ENCODE measurements at regions not wholly inside any gene's neighbourhood (a gene's known extent, or its start where the extent isn't known, plus 50 kb on each side); places are given as distances from the start of the nearest gene placed in this dataset.

DNA sequence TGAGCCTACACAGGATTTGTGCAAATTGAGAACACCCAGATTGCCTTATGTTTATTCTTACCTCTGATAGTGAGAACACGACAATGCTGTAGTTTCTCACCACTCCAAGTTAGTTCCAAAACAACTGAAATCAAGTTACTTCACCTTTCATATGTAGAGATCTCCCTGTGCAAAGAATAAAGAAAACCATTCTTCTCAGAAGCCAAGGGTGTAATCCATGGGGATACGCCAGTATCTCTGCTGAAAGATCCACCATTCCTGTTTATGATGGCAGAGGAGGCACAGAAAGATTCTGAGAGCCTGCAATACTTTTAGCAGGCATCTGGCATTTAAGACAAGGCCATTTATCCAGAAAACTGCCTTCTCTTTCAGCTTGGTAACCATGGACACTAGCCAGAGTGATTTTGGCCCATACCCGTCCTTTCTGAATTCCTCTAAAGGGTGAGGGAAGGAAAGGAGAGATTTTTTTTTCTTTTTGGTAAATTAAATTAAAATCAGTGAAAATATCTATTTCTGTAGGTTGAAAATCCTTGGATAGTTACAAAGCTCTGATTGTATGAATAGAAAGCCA is 355.4 kb upstream of the FAR2 start:
- no peak for DNase-seq (ENCODE audit: unreplicated experiment)
- Mint-ChIP-seq H3K9me3 (ENCODE audit: unreplicated experiment) (no peaks in the 10 kb centered on the region), H3K27me3 (ENCODE audit: insufficient read depth, unreplicated experiment) (no peaks in the 10 kb centered on the region), H3K4me1 (ENCODE audit: insufficient read depth, unreplicated experiment) (peaks cover 6% of the 10 kb centered on the region), H3K36me3 (ENCODE audit: insufficient read depth, unreplicated experiment) (no peaks in the 10 kb centered on the region), H3K4me3 (ENCODE audit: unreplicated experiment) (no peak overlapping the region), H3K27ac (ENCODE audit: low read depth, unreplicated experiment) (no peak overlapping the region)
- intact Hi-C loops (cut with micrococcal nuclease): no loop called here
- ChIA-PET POLR2A (no interaction called here), CTCF (no interaction called here)
- no TSS peak for BruUV-seq (replicated peaks)
- TF ChIP-seq, protein P1, sequence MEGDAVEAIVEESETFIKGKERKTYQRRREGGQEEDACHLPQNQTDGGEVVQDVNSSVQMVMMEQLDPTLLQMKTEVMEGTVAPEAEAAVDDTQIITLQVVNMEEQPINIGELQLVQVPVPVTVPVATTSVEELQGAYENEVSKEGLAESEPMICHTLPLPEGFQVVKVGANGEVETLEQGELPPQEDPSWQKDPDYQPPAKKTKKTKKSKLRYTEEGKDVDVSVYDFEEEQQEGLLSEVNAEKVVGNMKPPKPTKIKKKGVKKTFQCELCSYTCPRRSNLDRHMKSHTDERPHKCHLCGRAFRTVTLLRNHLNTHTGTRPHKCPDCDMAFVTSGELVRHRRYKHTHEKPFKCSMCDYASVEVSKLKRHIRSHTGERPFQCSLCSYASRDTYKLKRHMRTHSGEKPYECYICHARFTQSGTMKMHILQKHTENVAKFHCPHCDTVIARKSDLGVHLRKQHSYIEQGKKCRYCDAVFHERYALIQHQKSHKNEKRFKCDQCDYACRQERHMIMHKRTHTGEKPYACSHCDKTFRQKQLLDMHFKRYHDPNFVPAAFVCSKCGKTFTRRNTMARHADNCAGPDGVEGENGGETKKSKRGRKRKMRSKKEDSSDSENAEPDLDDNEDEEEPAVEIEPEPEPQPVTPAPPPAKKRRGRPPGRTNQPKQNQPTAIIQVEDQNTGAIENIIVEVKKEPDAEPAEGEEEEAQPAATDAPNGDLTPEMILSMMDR (IDR thresholded peaks at IDR 0.05; ENCODE audit: unreplicated experiment): no peak

DNA sequence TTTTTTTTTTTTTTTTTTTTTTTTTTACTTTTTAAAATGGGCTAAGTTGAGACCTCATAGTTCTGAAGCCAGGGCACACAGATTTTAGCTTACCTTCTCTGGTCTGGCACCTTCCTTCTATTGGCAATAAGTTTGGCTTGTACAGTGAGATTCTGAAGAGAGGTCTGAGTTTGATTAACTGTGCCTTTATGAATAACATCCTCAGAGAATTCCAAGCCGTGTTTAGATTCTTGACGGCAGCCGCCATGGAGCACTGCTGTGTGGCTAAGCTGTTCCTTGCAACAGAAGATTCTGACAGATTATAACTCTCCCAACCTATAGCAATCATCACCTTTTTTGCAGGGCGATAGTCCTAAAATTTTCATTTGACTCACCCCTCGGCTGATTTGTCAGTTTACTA is 354.9 kb upstream of the FAR2 start:
- no peaks in the 10 kb centered on the region for H3K36me3 Mint-ChIP-seq (ENCODE audit: insufficient read depth, unreplicated experiment)
- H3K27ac Mint-ChIP-seq (ENCODE audit: low read depth, unreplicated experiment): no peak overlapping the region
- CTCF ChIA-PET: no interaction called here
- TF ChIP-seq, protein P1 (IDR thresholded peaks at IDR 0.05; ENCODE audit: unreplicated experiment): no peak
- no peaks in the 10 kb centered on the region for H3K27me3 Mint-ChIP-seq (ENCODE audit: insufficient read depth, unreplicated experiment)
- no peaks in the 10 kb centered on the region for H3K9me3 Mint-ChIP-seq (ENCODE audit: unreplicated experiment)
- no TSS peak for BruUV-seq (replicated peaks)
- intact Hi-C loops (cut with micrococcal nuclease): no loop called here
- POLR2A ChIA-PET: no interaction called here
- no peak for DNase-seq (ENCODE audit: unreplicated experiment)
- H3K4me3 Mint-ChIP-seq (ENCODE audit: unreplicated experiment): no peak overlapping the region
- peaks cover 6% of the 10 kb centered on the region for H3K4me1 Mint-ChIP-seq (ENCODE audit: insufficient read depth, unreplicated experiment)

DNA sequence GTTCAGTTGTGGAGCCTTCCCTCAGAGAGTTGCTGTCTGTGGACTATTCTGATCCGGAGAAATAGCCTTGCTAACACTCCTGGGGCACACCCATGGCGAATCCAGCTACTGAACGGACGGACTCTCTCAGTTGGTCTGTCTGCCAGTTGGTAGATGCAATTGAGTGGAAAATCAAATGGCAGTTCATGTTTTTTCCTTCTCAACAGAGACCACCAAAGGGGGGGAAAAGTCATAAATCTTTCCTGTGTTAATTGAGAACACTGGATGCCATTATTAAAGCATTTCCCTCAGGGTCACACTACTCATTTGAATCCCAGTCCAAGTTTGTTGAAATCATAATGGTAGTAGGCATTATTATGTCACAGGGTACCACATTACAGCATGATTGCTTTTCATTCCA is 354.3 kb upstream of the FAR2 start:
- POLR2A ChIA-PET: no interaction called here
- Mint-ChIP-seq H3K9me3 (ENCODE audit: unreplicated experiment) (no peaks in the 10 kb centered on the region), H3K4me1 (ENCODE audit: insufficient read depth, unreplicated experiment) (peaks cover 11% of the 10 kb centered on the region), H3K4me3 (ENCODE audit: unreplicated experiment) (no peak overlapping the region), H3K36me3 (ENCODE audit: insufficient read depth, unreplicated experiment) (no peaks in the 10 kb centered on the region), H3K27ac (ENCODE audit: low read depth, unreplicated experiment) (no peak overlapping the region), H3K27me3 (ENCODE audit: insufficient read depth, unreplicated experiment) (no peaks in the 10 kb centered on the region)
- CTCF ChIA-PET: no interaction called here
- intact Hi-C loops (cut with micrococcal nuclease): no loop called here
- BruUV-seq (replicated peaks): no TSS peak
- TF ChIP-seq, protein P1 (IDR thresholded peaks at IDR 0.05; ENCODE audit: unreplicated experiment): no peak
- DNase-seq (ENCODE audit: unreplicated experiment): no peak

DNA sequence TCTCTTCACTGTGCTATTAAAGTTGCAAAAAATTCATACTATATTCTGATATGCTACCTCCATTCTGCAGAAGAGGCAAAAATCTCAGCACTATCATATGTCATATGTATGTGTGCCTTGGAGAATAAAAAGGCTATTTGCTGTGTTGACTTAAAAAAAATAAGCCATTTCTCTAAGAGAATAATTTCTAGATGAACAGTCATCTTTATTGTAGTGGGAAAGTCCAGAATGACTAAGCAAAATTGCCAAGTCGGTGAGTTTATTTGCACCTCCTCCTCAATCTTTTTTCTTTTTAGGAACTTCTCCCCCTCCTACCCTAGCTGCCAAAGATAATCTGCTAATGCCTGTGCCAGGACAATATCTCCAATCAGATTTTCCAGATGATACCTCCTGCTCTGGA is 353.8 kb upstream of the FAR2 start:
- POLR2A ChIA-PET: no interaction called here
- H3K27ac Mint-ChIP-seq (ENCODE audit: low read depth, unreplicated experiment): no peak overlapping the region
- TF ChIP-seq, protein P1 (IDR thresholded peaks at IDR 0.05; ENCODE audit: unreplicated experiment): no peak
- H3K36me3 Mint-ChIP-seq (ENCODE audit: insufficient read depth, unreplicated experiment): no peaks in the 10 kb centered on the region
- H3K4me3 Mint-ChIP-seq (ENCODE audit: unreplicated experiment): no peak overlapping the region
- peaks cover 13% of the 10 kb centered on the region for H3K4me1 Mint-ChIP-seq (ENCODE audit: insufficient read depth, unreplicated experiment)
- H3K9me3 Mint-ChIP-seq (ENCODE audit: unreplicated experiment): no peaks in the 10 kb centered on the region
- CTCF ChIA-PET: no interaction called here
- BruUV-seq (replicated peaks): no TSS peak
- peak; percentile 13 for DNase-seq (ENCODE audit: unreplicated experiment)
- H3K27me3 Mint-ChIP-seq (ENCODE audit: insufficient read depth, unreplicated experiment): no peaks in the 10 kb centered on the region
- intact Hi-C loops (cut with micrococcal nuclease): no loop called here

Measured in MCF 10A (cell line).